Nephron (organoid): ENCODE measurements at regions not wholly inside any gene's neighbourhood (a gene's known extent, or its start where the extent isn't known, plus 50 kb on each side); places are given as distances from the start of the nearest gene placed in this dataset.
A peak's percentile ranks its signal among the peaks of the same experiment; 100 is the strongest.

Source experiments
- H3K27ac Mint-ChIP-seq, 3 experiments: 2 replicates each; pipeline ENCODE4 v1.8.0; 2020; ENCODE audit warnings: mixed read lengths in 3 of 3, mild to moderate bottlenecking in 2 of 3, moderate library complexity in 1 of 3
- H3K27me3 Mint-ChIP-seq: 2 replicates; pipeline ENCODE4 v1.8.0; 2021; ENCODE audit warnings: low read depth, mild to moderate bottlenecking, moderate library complexity, mixed read lengths
- H3K36me3 Mint-ChIP-seq: 2 replicates; pipeline ENCODE4 v1.8.0; 2020; ENCODE audit warnings: low read depth, mixed read lengths
- H3K4me1 Mint-ChIP-seq: 2 replicates; pipeline ENCODE4 v1.8.0; 2020; ENCODE audit warnings: mixed read lengths
- H3K4me3 Mint-ChIP-seq, 3 experiments: 2 replicates each; pipeline ENCODE4 v1.8.0; 2020; ENCODE audit warnings: mild to moderate bottlenecking in 3 of 3, mixed read lengths in 3 of 3, moderate library complexity in 2 of 3
- H3K9me3 Mint-ChIP-seq: 2 replicates; pipeline ENCODE4 v1.8.0; 2020; ENCODE audit warnings: mixed read lengths
- TF ChIP-seq, protein P1 (sequence below), 3 experiments: fragments of 200-600 bp; sonication (generic); IDR thresholded peaks; one replicate each; pipeline ENCODE4 v1.5.0; 2021; ENCODE audit warnings: antibody characterized with exemption in 3 of 3; ENCODE audit not compliant: unreplicated experiment in 3 of 3

DNA sequence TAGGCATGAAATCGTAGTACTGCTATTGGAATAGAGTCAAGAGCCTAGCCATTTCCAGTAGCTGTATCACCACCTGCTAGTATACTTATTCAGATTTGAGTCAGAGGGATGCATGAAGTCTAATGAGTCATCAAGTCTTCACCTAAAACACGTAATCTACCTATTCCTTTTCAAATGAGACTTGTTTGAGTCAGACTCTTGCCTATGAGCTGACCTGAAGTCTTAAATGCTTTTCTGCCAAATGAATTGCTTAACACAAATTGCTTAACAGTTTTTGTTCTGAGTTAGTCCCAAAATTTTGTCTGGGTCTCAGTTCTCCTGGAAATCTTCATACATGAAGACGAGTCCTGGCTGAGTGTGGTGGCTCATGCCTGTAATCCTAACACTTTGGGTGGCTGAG lies 165.2 kb downstream of the GNAT3 start:
- H3K9me3 Mint-ChIP-seq = no peaks in the 10 kb centered on the region
- TF ChIP-seq, protein P1, sequence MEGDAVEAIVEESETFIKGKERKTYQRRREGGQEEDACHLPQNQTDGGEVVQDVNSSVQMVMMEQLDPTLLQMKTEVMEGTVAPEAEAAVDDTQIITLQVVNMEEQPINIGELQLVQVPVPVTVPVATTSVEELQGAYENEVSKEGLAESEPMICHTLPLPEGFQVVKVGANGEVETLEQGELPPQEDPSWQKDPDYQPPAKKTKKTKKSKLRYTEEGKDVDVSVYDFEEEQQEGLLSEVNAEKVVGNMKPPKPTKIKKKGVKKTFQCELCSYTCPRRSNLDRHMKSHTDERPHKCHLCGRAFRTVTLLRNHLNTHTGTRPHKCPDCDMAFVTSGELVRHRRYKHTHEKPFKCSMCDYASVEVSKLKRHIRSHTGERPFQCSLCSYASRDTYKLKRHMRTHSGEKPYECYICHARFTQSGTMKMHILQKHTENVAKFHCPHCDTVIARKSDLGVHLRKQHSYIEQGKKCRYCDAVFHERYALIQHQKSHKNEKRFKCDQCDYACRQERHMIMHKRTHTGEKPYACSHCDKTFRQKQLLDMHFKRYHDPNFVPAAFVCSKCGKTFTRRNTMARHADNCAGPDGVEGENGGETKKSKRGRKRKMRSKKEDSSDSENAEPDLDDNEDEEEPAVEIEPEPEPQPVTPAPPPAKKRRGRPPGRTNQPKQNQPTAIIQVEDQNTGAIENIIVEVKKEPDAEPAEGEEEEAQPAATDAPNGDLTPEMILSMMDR (IDR thresholded peaks at IDR 0.05; ENCODE audit: unreplicated experiment in 3 of 3) = no peak
- H3K36me3 Mint-ChIP-seq = no peaks in the 10 kb centered on the region
- peaks cover 4% of the 10 kb centered on the region for H3K27me3 Mint-ChIP-seq
- no peaks in the 10 kb centered on the region for H3K4me1 Mint-ChIP-seq
- H3K4me3 Mint-ChIP-seq = no peak overlapping the region
- H3K27ac Mint-ChIP-seq = no peak overlapping the region

DNA sequence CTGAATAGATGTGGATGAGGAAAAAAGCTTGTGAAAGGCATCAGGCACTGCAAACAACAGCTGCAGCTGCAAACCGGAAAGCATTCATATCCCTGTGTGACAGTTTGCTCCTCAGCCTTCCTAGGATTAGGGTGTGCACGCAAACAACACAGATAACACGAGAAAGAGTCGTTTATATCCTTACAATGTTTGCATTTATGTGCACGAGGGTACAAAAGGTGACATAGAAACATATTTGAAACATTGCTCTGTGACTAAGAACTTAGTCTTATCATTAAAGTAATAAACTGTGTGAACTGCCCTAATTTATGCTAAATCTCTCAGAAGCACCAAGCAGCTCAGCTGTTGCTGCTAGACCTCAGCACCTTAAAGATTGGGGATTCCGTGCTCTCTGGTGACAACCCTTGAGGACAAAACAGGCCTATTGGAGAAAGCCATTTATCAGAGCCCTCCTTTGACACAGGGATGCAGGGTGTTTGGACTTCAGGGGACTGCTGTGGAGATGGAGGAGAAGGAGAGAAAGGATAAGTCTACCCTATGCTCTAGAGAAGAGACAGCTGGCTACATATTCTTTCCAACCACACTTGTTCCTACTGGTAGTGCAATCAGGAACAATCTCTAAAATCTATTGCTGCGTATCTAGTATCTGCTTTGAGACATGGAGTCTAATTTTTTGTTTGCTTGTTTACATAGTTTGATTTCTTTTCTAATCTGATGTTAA lies 176.2 kb downstream of the GNAT3 start:
- peak overlapping the region; percentile 20 to 73 (median 48) for H3K27ac Mint-ChIP-seq
- H3K36me3 Mint-ChIP-seq = no peaks in the 10 kb centered on the region
- H3K9me3 Mint-ChIP-seq = no peaks in the 10 kb centered on the region
- peaks cover 13% of the 10 kb centered on the region for H3K4me1 Mint-ChIP-seq
- peak overlapping the region in 1 of 3 experiments; percentile 17 for H3K4me3 Mint-ChIP-seq
- peaks cover 12% of the 10 kb centered on the region for H3K27me3 Mint-ChIP-seq
- TF ChIP-seq, protein P1 (IDR thresholded peaks at IDR 0.05; ENCODE audit: unreplicated experiment in 3 of 3) = no peak

DNA sequence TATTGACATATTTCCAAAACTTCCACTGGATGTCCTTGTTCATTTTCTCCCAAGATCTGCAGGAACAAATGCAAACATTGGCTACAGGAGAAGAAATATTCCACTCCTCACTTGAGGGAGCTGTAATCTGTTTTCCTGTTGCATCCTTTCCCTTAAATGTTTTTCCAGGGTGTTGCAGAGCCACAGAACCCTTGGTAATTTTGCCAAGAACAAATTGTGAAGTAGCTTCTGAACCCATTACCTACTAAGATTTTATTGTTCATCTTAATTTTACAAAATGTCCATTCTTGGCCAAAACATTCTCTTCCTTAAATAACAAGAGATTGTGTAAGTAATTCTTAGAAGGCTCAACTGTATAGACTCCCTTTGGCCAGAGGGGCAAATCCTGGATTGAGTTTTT lies 177.0 kb downstream of the GNAT3 start:
- TF ChIP-seq, protein P1 (IDR thresholded peaks at IDR 0.05; ENCODE audit: unreplicated experiment in 3 of 3) = peak in 1 of 3 experiments; percentile 10
- H3K9me3 Mint-ChIP-seq = no peaks in the 10 kb centered on the region
- no peaks in the 10 kb centered on the region for H3K36me3 Mint-ChIP-seq
- H3K4me1 Mint-ChIP-seq = peaks cover 13% of the 10 kb centered on the region
- peaks cover 6% of the 10 kb centered on the region for H3K27me3 Mint-ChIP-seq
- peak overlapping the region in 1 of 3 experiments; percentile 73 for H3K27ac Mint-ChIP-seq
- no peak overlapping the region for H3K4me3 Mint-ChIP-seq

DNA sequence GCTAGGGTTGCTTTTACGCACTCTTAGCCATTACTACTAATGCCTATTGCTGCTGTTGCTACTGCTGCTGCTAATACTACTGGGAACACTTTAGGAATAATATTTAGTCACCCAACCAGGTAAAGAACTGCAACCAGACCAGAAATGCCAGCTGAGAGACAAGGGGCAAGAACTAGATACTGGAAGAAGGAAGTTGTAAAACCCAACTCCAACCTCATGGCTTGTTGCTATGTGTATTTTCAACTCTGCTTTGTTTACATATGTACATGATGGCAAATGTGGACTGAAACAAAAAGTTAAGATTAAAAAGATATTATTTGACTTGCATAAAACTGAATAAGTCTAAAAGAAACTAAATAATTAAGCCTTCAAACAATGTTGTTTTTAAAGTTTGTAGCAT lies 177.7 kb downstream of the GNAT3 start:
- no peaks in the 10 kb centered on the region for H3K36me3 Mint-ChIP-seq
- no peaks in the 10 kb centered on the region for H3K9me3 Mint-ChIP-seq
- peaks cover 13% of the 10 kb centered on the region for H3K4me1 Mint-ChIP-seq
- H3K27me3 Mint-ChIP-seq = peaks cover 6% of the 10 kb centered on the region
- H3K4me3 Mint-ChIP-seq = no peak overlapping the region
- H3K27ac Mint-ChIP-seq = no peak overlapping the region
- TF ChIP-seq, protein P1 (IDR thresholded peaks at IDR 0.05; ENCODE audit: unreplicated experiment in 3 of 3) = no peak

DNA sequence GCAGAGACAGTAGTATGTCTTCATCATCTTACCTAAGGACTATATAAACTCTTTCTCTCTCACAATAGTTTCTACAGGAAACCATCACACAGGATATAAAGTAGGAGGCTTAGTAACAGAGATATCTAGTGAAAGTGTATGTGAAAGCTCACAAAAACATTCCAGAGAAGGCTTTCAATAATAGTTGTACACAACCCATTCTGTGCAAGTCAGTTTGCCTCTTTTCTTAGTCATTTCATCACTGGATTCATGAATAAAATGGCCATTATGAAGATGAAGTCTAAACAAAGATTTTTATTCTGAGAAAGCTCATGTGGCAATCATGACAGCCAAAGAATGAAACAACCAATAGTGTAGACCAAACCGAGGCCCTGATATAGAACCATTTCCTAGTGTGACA lies 178.8 kb downstream of the GNAT3 start:
- Mint-ChIP-seq H3K9me3 (peaks cover 4% of the 10 kb centered on the region), H3K27ac (no peak overlapping the region), H3K36me3 (no peaks in the 10 kb centered on the region), H3K4me1 (peaks cover 13% of the 10 kb centered on the region), H3K27me3 (peaks cover 6% of the 10 kb centered on the region), H3K4me3 (no peak overlapping the region)
- TF ChIP-seq, protein P1 (IDR thresholded peaks at IDR 0.05; ENCODE audit: unreplicated experiment in 3 of 3) = no peak

DNA sequence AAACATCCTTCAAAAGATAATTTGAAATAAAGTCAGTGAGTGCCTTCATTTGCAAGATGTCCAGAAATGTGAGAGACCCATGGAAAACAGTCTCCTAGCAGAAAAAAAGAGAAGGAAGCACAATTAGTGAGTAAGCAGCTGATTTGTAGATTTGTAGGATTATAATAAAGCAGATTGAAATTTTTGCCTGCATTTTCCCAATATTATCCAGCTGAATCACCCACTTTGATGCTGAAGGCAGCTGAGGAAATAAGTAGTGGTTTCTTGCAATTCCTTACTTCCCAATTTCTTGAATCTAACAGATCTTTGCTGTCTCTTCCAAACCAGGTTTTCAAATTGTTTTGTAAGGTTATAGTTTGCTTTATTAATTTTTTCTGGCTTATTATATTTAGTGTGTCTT lies 181.4 kb downstream of the GNAT3 start:
- TF ChIP-seq, protein P1 (IDR thresholded peaks at IDR 0.05; ENCODE audit: unreplicated experiment in 3 of 3) = no peak
- Mint-ChIP-seq H3K4me1 (peaks cover 8% of the 10 kb centered on the region), H3K27ac (no peak overlapping the region), H3K27me3 (no peaks in the 10 kb centered on the region), H3K36me3 (no peaks in the 10 kb centered on the region), H3K4me3 (no peak overlapping the region), H3K9me3 (peaks cover 16% of the 10 kb centered on the region)
